GM12864 (cell line): ENCODE measurements at regions not wholly inside any gene's neighbourhood (a gene's known extent, or its start where the extent isn't known, plus 50 kb on each side); places are given as distances from the start of the nearest gene placed in this dataset.

Experiments
- DNase-seq: peaks from one replicate; pipeline ENCODE4 v3.0.0-alpha.2; 2011; ENCODE audit warnings: low read depth
- H3K4me3 ChIP-seq: 2 replicates; pipeline ENCODE4 v1.5.1; 2011; ENCODE audit warnings: mild to moderate bottlenecking, low read depth, low read length, control low read depth
- CTCF ChIP-seq: IDR thresholded peaks from 2 replicates; pipeline ENCODE4 v1.5.1; 2011; ENCODE audit warnings: low read depth, mild to moderate bottlenecking, moderate library complexity, low read length, control low read depth, inconsistent platforms; ENCODE audit errors: missing control alignments

- TF ChIP-seq CTCF: no peak
- DNase-seq: no peak
- no peak overlapping the region for H3K4me3 ChIP-seq
Observed at GRCh38 chr10:117615649-117616048, 73.1 kb downstream of the EMX2 start.

- peak; percentile 30 for DNase-seq
- H3K4me3 ChIP-seq: no peak overlapping the region
- no peak for TF ChIP-seq CTCF
Observed at GRCh38 chr10:117616179-117616578, 73.6 kb downstream of the EMX2 start.

- no peak for DNase-seq
- TF ChIP-seq CTCF: no peak
Observed at GRCh38 chr10:117617086-117617485, 74.5 kb downstream of the EMX2 start.

GRCh38 chr10:117617659-117618058, 75.1 kb downstream of the EMX2 start:
- no peak for TF ChIP-seq CTCF
- no peak overlapping the region for H3K4me3 ChIP-seq

More at GRCh38 chr10:117617086-117617485, 74.5 kb downstream of the EMX2 start:
- H3K4me3 ChIP-seq: no peak overlapping the region

GRCh38 chr10:117619223-117619622, 76.7 kb downstream of the EMX2 start:
- H3K4me3 ChIP-seq: no peak overlapping the region
- no peak for DNase-seq
- TF ChIP-seq CTCF: no peak

More at GRCh38 chr10:117617659-117618058, 75.1 kb downstream of the EMX2 start:
- DNase-seq: no peak

- no peak for DNase-seq
- TF ChIP-seq CTCF: no peak
- H3K4me3 ChIP-seq: no peak overlapping the region
Observed at GRCh38 chr10:117619707-117620405, 77.3 kb downstream of the EMX2 start.

- no peak for DNase-seq
- H3K4me3 ChIP-seq: no peak overlapping the region
- no peak for TF ChIP-seq CTCF
Observed at GRCh38 chr10:117621196-117621595, 78.7 kb downstream of the EMX2 start.
